NB4 (cell line): ENCODE measurements at regions not wholly inside any gene's neighbourhood (a gene's known extent, or its start where the extent isn't known, plus 50 kb on each side); places are given as distances from the start of the nearest gene placed in this dataset.
"Not testable (repeated sequence)": the region's sequence is repeated elsewhere in the genome, so short reads cannot be mapped to it uniquely, and the experiment has no call there.

Experiments used
- DNase-seq: peaks from one replicate; pipeline ENCODE4 v3.0.0; 2010; ENCODE audit warnings: low read depth
- H3K4me3 ChIP-seq: one replicate; pipeline ENCODE4 v1.5.1; 2011; ENCODE audit warnings: mild to moderate bottlenecking, low read depth, low read length, moderate library complexity
- CTCF ChIP-seq: IDR thresholded peaks from one replicate; pipeline ENCODE4 v1.5.1; 2012; ENCODE audit warnings: low read depth, low read length
- MAX ChIP-seq: IDR thresholded peaks from 2 replicates; pipeline ENCODE4 v1.6.1; 2011; ENCODE audit warnings: low read depth, low read length
- MYC ChIP-seq: IDR thresholded peaks from 2 replicates; pipeline ENCODE4 v1.6.1; 2011; ENCODE audit warnings: low read depth, low read length
- POLR2A ChIP-seq: IDR thresholded peaks from 2 replicates; pipeline ENCODE4 v1.6.1; 2011; ENCODE audit warnings: mild to moderate bottlenecking; ENCODE audit not compliant: insufficient read length; ENCODE audit errors: extremely low read depth

- DNase-seq: no peak
- no peak for TF ChIP-seq MYC
- no peak for TF ChIP-seq MAX
- no peak for TF ChIP-seq POLR2A
- no peak for TF ChIP-seq CTCF
- no peak overlapping the region for H3K4me3 ChIP-seq
Observed at GRCh38 chr2:126952216-126952615, 53.5 kb downstream of the TEX51 start.

- TF ChIP-seq MYC: no peak
- TF ChIP-seq CTCF: no peak
- TF ChIP-seq POLR2A: no peak
- TF ChIP-seq MAX: no peak
- no peak for DNase-seq
- no peak overlapping the region for H3K4me3 ChIP-seq
Observed at GRCh38 chr2:126953483-126953882, 54.8 kb downstream of the TEX51 start.

GRCh38 chr2:126954831-126955230, 56.1 kb downstream of the TEX51 start:
- no peak for TF ChIP-seq CTCF
- TF ChIP-seq POLR2A: no peak
- no peak for TF ChIP-seq MYC
- no peak for TF ChIP-seq MAX
- H3K4me3 ChIP-seq: no peak overlapping the region
- DNase-seq: no peak

- not testable (repeated sequence) for H3K4me3 ChIP-seq, DNase-seq
Observed at GRCh38 chr2:126956773-126957172, 58.1 kb downstream of the TEX51 start.

- H3K4me3 ChIP-seq: no peak overlapping the region
- TF ChIP-seq CTCF (no peak), MYC (no peak), POLR2A (no peak), MAX (no peak)
- DNase-seq: no peak
Observed at GRCh38 chr2:126963390-126963789, 64.7 kb downstream of the TEX51 start.

- H3K4me3 ChIP-seq: no peak overlapping the region
- TF ChIP-seq MYC: no peak
- TF ChIP-seq CTCF: no peak
- no peak for TF ChIP-seq POLR2A
- TF ChIP-seq MAX: no peak
Observed at GRCh38 chr2:126966601-126967000, 67.9 kb downstream of the TEX51 start.

GRCh38 chr2:126970583-126970982, 71.9 kb downstream of the TEX51 start:
- no peak overlapping the region for H3K4me3 ChIP-seq
- no peak for TF ChIP-seq CTCF
- no peak for TF ChIP-seq MYC
- no peak for TF ChIP-seq POLR2A
- TF ChIP-seq MAX: no peak
- no peak for DNase-seq

More at GRCh38 chr2:126966601-126967000, 67.9 kb downstream of the TEX51 start:
- no peak for DNase-seq
